OCI-LY3 (cell line): ENCODE measurements at regions not wholly inside any gene's neighbourhood (a gene's known extent, or its start where the extent isn't known, plus 50 kb on each side); places are given as distances from the start of the nearest gene placed in this dataset.
"Not testable (repeated sequence)": the region's sequence is repeated elsewhere in the genome, so short reads cannot be mapped to it uniquely, and the experiment has no call there.

Experiments used
- H2AFZ ChIP-seq: fragments of 200-600, 300-600 bp; shearing (Covaris generic); 2 replicates; pipeline ENCODE4 v1.6.0; 2014; ENCODE audit warnings: antibody characterized with exemption, low read depth, low read length
- H3K27ac ChIP-seq: fragments of 200-600, 300-600 bp; sonication (generic); 2 replicates; pipeline ENCODE4 v1.5.1; 2014; ENCODE audit warnings: mild to moderate bottlenecking, low read length, moderate library complexity, mixed read lengths
- H3K27me3 ChIP-seq: fragments of 200-600, 300-600 bp; sonication (generic); 2 replicates; pipeline ENCODE4 v1.6.1; 2014; ENCODE audit warnings: low read depth, low read length, mixed read lengths
- H3K36me3 ChIP-seq: fragments of 200-600, 300-600 bp; sonication (generic); replicated peaks from 2 replicates; pipeline ENCODE3; 2014; ENCODE audit warnings: low read depth, low read length, mixed read lengths
- H3K4me1 ChIP-seq: fragments of 300-600, 200-600 bp; sonication (generic); 2 replicates; pipeline ENCODE4 v1.6.1; 2014; ENCODE audit warnings: low read length, mixed read lengths
- H3K4me2 ChIP-seq: fragments of 200-600, 300-600 bp; sonication (generic); 2 replicates; pipeline ENCODE4 v1.6.1; 2014; ENCODE audit warnings: low read length, mixed read lengths
- H3K4me3 ChIP-seq: fragments of 300-600, 200-600 bp; sonication (generic); 2 replicates; pipeline ENCODE4 v1.5.1; 2014; ENCODE audit warnings: antibody characterized with exemption, mild to moderate bottlenecking, low read length, moderate library complexity
- H3K79me2 ChIP-seq: fragments of 300-600, 200-600 bp; shearing (Covaris generic); 2 replicates; pipeline ENCODE4 v1.6.1; 2014; ENCODE audit warnings: mild to moderate bottlenecking, low read length, mixed read lengths
- H3K9ac ChIP-seq: fragments of 300-600, 200-600 bp; shearing (Covaris generic); 2 replicates; pipeline ENCODE4 v1.6.0; 2014; ENCODE audit warnings: mild to moderate bottlenecking, low read length, moderate library complexity
- H3K9me3 ChIP-seq: fragments of 200-600, 300-600 bp; shearing (Covaris generic); 2 replicates; pipeline ENCODE4 v1.6.1; 2014; ENCODE audit warnings: low read length, mixed read lengths; ENCODE audit not compliant: insufficient read depth
- H4K20me1 ChIP-seq: fragments of 200-600, 300-600 bp; sonication (generic); 2 replicates; pipeline ENCODE4 v1.6.1; 2016; ENCODE audit warnings: low read length, mixed read lengths; ENCODE audit not compliant: insufficient read depth

DNA sequence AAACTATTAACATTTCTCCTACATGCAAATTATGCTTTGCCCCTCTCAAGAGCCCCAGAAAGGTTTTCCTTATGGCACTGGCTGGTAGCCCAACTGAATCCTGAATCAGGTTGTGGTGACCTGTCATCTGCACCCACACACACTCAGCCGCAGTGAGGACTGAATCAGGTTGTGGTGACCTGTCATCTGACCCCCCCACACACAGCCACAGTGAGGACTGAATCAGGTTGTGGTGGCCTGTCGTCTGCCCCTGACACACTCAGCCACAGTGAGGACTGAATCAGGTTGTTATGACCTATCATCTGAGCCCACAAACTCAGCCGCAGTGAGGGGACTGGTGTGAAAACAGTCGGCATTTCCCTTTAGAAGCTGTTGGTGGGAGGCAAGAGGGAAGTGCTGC, 195.0 kb downstream of the CWH43 start:
- H3K79me2 ChIP-seq, H4K20me1 ChIP-seq, H3K9ac ChIP-seq, H3K27ac ChIP-seq, H3K4me1 ChIP-seq, H3K27me3 ChIP-seq, H3K36me3 ChIP-seq, H3K9me3 ChIP-seq, H3K4me2 ChIP-seq, H2AFZ ChIP-seq, H3K4me3 ChIP-seq: not testable (repeated sequence)

DNA sequence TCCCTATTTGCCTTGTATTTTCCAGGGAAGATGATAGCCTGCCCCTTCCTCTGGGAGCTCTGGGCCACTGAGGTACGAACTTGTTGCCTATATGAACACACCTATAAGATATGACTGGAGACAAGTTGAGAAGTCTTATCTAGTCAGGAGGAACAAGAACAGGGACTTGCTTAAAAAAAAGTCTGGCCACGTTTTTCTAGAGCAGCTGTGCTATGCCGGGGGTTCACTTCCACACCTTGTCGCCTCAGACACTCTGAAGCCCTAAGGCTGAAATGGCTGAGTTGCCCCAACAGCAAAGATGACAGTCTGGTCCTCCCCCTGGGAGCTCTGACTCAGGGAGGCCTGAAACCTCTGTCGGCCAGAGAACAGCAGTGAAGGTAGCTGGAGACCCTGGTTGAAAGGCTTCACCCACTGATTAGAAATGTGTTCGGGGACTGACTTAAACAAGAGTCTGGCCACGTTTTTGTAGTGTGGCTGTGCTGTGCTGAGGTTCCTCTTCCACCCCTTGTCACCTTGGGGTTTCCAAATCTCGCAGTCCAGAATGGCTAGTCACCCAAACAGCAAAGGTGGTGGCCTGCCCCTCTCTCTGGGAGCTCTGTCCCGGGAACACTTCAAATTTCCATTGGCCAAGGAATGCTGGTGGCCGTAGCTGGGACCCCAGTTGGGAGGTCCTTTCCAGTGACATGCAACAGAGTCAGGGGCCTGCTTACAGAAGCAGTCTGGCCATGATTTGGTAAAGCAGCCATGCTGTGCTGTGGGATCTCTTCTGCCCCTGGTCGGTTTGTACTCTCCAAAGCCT, 225.5 kb downstream of the CWH43 start:
- H3K27me3 ChIP-seq, H3K4me2 ChIP-seq, H3K27ac ChIP-seq, H4K20me1 ChIP-seq, H3K4me3 ChIP-seq, H3K4me1 ChIP-seq, H3K9ac ChIP-seq, H2AFZ ChIP-seq, H3K9me3 ChIP-seq, H3K79me2 ChIP-seq, H3K36me3 ChIP-seq: not testable (repeated sequence)

DNA sequence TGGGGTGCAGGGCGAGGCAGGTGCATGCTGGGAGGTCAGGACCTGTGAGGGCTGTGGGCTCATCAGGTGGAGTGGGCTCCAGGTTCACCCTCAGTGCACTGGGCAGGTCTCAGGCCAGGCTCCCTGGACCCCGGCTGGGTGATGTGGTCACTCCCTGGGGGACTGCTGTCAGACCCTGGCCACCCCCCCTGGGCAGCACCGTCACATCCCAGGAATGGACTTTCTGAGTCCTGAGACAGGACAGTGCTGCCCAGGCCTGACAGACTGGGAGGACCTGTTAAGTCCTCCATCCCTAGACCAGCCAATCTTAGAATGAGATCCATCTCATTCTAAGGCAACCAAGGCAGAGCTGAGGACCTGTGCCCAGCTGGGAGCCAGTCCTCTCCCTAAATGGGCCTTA, 227.2 kb downstream of the CWH43 start:
- H3K9ac ChIP-seq, H3K36me3 ChIP-seq, H3K27me3 ChIP-seq, H4K20me1 ChIP-seq, H3K27ac ChIP-seq, H3K79me2 ChIP-seq, H3K4me1 ChIP-seq, H3K4me2 ChIP-seq, H2AFZ ChIP-seq, H3K9me3 ChIP-seq, H3K4me3 ChIP-seq: not testable (repeated sequence)

DNA sequence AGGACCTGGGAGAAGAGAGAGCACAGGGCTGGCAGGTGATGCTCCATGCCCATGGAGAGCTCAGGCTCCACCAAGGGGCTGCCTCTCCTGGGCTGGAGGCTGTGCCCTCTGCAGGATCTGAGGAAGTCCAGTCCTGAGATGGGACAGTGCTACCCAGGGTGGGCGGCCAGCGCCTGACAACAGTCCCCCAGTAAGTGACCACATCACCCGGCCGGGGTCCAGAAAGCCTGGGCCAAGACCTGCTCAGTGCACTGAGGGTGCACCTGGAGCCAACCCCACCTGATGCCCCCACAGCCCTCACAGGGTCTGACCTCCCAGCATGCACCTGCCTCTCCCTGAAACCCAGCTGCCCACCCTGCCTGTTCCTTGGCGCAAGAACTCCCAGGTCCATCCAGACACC, 227.7 kb downstream of the CWH43 start:
- not testable (repeated sequence) for H3K9ac ChIP-seq, H4K20me1 ChIP-seq, H3K4me3 ChIP-seq, H3K9me3 ChIP-seq, H3K27me3 ChIP-seq, H3K27ac ChIP-seq, H3K36me3 ChIP-seq, H3K79me2 ChIP-seq, H3K4me1 ChIP-seq, H3K4me2 ChIP-seq, H2AFZ ChIP-seq

DNA sequence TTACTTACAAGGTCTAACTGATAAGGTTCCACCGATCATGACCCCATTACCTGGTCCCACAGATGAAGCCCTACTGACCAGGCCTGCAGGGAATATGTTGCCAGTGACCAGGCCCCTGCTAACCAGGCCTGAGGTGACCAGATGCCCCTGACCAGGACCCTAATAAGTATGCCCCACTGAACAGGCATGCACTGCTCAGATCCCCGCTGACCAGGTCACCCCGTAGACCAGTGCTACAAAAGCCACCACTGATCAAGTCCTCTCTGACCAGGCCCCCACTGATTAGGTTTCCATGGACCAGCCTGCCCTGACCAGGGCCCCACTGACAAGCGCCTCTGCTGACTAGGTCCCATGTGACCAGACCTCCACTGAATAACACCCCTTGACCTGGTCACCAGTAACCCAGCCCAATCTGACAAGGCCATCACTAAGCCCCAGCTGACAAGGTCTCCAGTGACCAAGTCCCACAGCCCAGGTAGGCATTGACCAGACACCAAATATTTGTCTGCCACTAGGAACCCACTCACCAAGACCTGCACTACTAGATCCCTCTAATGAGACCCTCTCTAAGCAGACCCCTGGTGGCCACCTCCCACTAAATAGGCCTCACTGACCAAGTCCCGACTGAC, 228.5 kb downstream of the CWH43 start:
- not testable (repeated sequence) for H3K79me2 ChIP-seq, H3K27ac ChIP-seq, H3K4me3 ChIP-seq, H3K4me1 ChIP-seq, H4K20me1 ChIP-seq, H2AFZ ChIP-seq, H3K4me2 ChIP-seq, H3K36me3 ChIP-seq, H3K27me3 ChIP-seq, H3K9ac ChIP-seq, H3K9me3 ChIP-seq

DNA sequence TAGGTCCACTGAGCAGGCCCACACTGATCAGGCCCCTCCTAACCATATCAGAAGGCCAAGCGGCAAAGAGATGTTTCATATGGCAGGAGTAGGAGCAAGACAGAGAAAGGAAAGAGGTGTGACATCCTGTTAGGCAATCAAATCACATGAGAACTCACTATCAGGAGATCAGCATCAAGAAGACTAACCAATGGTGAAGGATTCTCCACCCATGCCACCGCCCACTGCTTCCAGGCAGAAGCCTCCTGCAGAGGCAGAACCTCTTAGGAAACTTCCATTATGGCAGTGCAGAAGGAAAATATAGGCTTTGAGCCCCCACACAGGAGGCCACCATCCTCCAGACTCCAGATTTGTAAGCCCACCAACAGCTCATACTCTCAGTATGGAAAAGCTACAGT, 229.0 kb downstream of the CWH43 start:
- not testable (repeated sequence) for H3K36me3 ChIP-seq, H3K79me2 ChIP-seq, H3K9ac ChIP-seq, H4K20me1 ChIP-seq, H3K4me1 ChIP-seq, H2AFZ ChIP-seq, H3K27ac ChIP-seq, H3K4me2 ChIP-seq, H3K9me3 ChIP-seq, H3K4me3 ChIP-seq, H3K27me3 ChIP-seq

DNA sequence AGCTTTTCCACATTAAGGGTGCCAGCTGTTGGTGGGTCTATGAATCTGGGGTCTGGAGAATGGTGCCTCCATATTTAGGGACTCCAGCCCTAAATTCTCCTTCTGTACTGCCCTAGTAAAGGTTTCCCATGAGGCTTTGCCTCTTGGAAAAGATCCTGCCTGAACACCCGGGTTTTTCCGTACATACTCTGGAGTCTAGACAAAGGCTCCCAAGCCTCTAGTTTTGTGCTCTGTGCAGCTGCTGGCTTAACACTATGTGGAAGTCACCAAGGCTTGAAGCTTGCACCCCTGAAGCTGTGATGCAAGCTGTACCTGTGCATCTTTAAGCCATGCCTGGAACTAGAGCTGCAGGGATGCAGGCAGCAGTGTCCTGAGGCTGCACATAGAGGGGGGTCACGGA, 230.5 kb downstream of the CWH43 start:
- H4K20me1 ChIP-seq, H3K79me2 ChIP-seq, H3K4me1 ChIP-seq, H3K9me3 ChIP-seq, H3K9ac ChIP-seq, H2AFZ ChIP-seq, H3K4me2 ChIP-seq, H3K27ac ChIP-seq, H3K27me3 ChIP-seq, H3K36me3 ChIP-seq, H3K4me3 ChIP-seq: not testable (repeated sequence)
